Superior temporal gyrus (tissue), 1 donor: ENCODE measurements at regions not wholly inside any gene's neighbourhood (a gene's known extent, or its start where the extent isn't known, plus 50 kb on each side); places are given as distances from the start of the nearest gene placed in this dataset.

Experiments
- DNase-seq: peaks from one replicate; pipeline ENCODE4 v3.0.0-alpha.2; 2016; ENCODE audit errors: extremely low spot score

DNA sequence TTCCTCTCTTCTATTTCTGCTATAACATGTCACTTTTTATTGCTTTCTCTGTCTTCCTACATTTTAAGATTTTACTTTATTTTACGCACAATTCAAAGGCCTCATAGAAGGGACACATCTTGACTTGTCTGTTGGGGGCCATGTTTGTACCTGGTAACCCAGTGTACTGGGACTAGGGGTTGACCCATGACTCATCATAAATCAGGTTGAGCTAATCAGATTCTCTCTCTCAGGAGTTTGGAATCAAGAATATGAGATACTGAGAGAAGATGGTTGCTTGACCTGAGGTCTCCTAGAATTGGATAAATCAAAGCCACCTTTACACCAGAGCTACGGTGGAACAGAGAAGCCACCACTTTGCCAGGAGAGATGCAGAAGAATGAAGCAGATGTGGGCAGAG is 153.0 kb downstream of the UXS1 start:
- DNase-seq = no peak

DNA sequence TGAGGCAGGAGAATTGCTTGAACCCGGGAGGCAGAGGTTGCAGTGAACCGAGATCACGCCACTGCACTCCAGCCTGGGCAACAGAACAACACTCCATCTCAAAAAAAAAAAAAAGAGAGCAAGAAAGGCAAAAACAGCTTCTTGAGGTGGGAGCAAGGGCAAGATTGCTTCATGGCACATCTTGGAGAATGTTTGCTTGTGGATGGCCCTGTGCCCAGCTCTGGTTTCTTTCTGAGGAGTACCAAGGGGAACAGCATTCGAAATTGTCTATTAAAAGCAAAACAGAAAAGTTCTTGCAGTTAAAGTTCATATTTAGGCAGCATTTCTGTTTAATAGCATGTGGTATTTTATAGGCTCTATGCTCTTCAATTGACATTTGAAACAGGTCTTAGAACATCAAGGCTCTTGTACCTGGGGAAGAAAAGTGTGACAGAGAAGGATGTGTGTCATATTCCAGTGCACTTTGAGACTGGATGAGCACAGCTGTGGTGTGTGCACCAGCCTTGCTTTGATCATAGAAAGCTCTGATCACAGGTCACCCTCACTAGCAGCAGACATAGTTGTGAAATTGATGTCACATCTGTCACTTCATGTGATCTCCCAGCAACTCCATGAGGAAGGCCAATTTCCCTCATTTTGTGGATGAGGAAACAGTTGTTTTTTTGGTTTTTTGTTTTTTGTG is 154.3 kb downstream of the UXS1 start:
- peak; percentile 20 for DNase-seq

DNA sequence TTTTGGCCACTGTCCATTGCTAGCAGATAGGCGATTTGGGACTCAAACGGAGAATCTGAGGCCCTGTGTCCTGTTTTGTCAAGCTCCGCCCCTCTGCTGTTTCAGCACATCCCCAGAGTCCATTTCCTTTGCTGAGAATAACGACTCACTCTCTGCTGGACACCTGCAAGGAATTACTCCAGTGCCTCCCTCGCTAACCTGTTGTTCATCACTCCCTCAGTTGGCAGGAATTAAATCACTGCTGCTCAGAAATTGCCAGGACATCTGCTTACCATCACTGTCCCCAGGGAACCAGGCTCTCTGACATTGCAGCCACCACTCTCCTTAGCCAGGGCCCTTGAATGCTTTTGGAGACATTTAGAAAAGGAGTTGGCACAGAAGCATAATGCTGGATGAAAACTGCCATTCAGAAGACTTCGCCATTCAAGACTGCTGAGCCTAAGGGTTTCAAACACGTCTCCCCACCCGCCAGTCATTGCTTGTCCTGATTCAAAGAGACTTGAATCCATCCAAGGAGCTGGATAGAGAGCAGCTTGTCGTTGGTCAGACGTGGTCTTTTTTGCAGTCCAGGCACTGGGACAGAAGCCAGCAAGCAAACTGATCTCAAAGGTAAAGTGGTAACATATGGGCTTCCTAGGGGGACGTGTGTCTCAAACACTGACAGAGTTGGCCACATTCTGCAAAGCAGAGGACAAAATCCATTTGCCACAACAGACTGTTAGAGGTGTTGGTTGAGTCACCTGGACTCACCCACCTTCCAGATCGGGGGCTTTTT is 155.3 kb downstream of the UXS1 start:
- no peak for DNase-seq

DNA sequence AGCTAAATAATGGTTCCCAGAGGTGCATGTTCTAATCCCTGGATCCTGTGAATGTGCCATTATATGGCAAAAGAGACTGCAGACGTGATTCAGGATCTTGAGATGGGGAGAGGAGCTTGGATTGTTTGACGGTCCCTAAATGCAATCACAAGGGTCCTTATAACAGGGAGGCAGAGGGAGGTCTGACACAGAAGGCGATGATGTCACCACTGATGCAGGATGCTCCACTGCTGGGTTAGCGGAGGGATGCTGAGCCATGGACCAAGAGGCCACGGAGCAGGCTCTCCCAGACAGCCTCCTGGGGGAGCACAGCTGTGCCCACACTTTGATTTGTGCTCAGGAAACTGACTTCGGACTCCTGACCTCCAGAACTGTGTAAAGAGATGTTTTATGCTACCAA is 156.2 kb downstream of the UXS1 start:
- no peak for DNase-seq

DNA sequence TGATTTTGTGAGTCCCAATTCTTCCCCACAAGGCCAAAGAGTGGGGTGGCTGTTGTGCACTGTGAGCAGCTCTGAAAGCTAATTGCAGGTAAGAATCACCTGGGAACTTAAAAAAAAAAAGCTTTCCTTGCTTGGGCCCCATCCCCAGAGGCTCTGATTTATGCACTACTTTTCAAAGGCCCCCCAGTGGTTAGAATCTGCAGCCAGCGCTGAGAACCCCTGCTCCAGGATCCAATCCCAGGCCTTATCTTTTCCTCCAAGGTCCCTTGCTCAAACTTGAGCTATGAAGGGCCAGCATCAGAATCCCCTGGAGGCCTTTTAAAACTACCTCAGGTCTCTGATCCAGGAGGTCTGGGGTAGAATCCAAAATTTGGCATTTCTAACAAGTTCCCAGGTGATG is 156.8 kb downstream of the UXS1 start:
- DNase-seq = no peak

DNA sequence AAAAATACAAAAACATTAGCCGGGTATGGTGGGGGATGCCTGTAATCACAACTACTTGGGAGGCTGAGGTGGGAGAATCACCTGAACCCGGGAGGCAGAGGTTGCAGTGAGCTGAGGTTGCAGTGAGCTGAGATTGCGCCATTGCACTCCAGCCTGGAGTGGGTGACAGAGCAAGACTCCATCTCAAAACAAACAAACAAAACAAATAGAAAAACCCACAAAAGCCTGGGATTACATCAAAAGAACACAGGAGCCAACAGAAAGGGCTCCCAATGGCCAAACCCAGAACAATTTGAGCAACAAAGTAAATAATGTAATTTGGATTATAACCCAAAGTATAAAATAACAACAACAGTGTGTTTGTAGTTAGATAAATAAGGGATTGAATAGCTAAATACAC is 159.8 kb downstream of the UXS1 start:
- DNase-seq = no peak

DNA sequence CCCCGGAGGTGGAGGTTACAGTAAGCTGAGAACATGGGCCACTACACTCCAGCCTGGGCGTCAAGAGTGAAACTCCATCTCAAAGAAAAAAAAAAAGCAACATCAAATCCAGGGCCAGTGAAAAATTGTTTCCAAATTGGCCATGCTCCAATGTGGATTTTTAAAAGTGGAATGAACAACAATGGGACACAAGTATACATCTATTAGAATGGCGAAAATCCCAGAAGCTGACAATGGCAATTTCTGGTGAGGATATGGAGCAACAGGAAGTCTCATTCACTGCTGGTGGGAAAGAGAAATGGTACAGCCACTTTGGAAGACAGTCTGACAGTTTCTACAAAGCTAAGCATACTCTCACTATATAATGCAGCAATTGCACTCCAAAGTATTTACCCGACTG is 161.4 kb downstream of the UXS1 start:
- no peak for DNase-seq

DNA sequence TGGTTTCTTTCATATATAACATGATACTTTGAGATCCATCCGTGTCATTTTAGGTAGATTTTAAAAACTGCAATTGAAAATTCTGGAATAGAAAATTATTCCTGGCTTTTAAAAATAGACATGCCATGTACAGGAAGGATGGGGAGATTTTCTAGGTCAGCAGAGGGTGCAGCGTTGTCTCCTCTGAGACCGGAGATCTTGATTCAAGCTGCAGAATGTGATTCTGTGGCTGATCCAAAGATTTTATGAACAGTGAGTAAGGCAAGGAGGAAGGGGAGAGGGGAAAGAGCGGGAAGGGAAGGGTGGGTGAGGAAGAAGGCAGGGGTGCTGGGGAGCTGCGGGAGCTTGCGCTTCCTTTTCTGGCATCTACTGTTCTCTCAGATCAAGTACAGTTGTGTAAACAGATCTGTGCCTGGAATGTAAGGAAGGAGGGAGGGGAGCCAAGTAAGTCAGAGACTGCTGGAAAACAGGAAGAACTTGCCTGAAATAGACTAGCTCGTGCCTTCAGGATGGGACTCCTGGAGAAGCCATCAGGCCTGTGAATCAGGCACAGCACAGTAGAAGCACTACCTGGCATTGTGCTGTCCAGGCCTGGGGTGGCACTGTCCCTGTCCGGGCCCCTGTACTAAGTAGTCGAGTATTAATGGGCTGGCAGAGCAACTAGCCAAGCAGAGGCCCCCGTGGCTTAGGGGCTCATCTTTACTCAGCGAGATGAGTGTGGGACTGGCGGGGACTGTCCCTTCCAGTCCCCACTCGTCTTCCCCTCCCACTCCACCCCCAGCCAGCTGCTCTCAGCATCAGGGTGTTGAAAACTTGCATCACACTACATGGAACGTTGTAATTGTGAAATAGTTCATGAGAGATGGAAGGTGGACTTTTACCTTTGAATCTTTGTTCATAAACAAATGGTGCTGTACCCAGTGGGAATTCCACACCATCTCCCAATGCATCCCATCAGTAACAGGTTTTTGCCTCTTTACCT is 163.5 kb downstream of the UXS1 start:
- DNase-seq = peak; percentile 63

DNA sequence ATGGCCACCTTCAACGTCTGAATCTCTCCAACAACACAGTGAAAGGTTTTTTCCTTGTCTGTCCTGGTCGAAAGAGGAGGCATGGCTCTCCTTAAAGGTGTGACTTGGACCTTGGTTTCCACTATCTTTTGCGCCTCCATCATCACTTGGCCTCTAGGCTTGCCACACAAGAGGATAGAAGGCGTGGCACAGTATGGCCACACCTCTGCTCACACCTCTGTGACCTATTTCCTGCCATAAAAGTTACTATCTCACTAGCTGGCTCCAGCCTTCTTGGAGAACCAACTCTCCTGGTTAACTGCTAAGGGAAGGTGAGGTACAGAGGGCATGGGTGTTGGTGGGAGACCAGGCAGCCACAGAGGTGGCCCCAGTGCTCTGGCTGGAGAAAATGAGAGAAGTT is 165.9 kb downstream of the UXS1 start:
- DNase-seq = no peak

DNA sequence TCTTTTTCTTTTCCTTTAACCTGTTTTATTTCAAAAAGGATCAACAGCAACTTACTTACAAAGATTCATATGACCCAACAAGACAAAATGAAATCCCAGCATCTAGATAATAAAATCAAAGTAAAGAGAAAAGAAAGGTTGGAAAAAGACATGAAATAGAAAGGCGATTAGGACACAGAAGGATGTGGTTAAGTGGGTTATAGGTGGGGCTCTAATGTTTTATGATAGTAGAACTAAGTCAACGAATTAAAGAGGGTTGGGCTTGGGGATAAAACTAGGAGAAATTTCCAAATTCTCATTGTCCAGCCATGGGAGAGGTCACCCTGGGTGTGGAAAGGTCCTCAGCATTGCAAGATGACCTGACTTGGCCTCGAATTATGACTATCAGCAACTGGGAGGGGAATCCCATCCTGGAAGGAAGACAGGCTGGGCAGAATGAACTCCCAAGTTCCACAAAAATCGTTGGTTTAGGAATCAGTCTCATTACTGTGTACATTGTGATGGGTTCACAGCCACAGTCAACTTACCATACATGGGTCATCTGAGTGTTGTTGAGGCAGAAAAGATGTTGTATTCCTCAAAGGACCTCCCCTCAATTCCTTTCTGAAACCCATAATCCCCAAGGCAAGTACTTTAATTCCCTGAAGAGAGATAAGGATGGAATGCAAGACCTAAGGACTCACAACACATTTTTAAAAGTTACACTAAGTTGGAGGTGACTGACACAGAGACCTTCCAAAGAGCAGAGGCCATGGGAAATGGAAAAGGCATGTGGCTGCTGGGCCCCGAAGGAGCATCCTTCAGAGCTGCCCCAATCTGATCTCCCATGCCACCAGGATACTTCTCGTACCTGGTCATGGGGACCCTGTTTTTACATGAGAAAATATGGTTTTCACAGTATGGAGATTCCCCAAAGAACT is 167.6 kb downstream of the UXS1 start:
- DNase-seq = no peak

DNA sequence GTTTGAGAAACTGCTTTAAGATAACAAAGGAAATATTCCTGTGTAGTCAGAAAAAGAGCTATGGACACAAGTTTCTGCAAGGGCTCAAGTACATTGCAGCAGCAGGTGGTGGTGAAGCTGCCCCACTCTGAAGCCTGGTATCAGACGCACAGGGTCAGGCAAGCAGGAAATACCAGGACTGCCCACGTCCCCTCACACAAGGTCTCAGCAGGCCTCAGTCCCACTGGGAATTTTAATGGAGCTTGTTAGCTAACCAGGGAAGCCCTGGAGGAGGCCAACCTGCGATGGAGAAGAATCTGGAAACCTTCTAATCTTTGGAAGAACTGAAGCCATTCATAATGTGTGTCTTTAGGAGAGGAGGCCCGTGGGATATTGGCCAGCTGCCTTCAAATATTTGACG is 168.3 kb downstream of the UXS1 start:
- DNase-seq = no peak

DNA sequence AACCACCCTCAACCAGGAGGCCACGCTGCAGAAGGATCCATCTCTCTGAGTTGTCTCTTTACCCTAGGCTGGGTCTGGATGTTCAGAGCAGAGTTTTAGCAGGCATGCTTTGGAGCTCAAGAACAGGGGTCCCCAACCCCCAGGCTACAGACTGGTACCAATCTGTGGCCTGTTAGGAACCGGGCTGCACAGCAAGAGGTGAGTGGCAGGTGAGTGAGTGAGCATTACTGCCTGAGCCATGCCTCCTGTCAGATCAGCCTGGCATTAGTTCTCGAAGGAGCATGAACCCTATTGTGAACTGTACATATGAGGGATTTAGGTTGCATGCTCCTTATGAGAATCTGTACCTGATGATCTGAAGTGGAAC is 172.5 kb downstream of the UXS1 start:
- DNase-seq = no peak

DNA sequence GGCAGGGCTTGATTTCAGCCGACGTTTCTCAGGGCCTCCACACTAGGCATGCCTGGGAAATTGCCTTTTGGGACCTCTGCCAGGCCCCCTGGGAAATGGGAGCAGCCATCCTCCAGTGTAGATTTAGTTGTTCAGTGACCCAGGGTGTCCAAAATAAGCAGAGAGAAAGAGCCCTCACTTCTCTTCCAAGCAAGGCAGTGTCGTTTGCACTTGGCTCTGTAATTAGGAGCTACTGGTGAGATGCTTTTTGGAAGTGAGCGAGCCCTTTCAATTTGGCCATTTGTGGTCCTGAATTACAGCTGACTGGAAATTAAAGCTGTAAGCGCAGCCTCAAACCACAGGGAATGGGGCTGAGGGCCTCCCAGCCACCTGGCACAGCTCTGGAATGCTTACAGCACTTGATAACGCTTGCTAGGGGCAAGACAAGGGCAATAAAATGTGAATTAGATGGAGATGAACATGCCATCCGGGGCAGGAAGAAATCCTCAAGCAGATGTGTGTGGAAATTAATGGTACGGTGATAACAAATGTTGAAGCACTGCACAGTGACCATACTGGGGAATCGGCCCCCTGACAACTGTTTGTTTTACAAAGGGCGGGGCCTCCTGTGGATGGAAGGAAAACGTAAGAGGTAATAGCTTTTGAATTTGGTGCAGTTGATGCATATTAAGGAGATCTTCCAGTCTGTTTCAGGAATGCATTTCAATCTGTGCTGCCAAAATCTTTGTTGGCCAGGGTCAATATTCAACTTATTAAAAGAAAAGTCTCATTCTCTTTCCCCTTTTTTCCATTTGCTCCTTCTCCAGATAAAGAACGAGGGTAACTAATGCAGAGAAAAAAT is 173.1 kb downstream of the UXS1 start:
- DNase-seq = no peak

DNA sequence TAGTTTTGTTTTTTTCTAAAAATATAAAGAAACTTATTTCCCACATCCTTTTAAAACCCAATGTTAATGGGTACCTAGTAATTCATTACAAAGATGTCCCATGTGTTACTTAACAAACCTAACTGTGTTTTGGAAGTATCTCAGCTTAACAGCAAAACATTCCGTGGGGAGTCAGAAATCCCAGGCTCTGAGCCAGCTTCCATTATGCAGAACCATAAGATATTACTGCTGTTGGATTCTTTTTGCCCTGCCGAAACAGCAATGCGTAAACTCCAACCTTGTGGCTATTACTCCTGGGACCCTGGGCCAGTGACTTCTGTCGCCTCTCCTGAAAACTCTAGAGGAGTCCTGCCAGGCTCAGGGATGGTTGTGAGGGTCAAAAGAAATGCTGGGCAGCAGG is 174.1 kb downstream of the UXS1 start:
- peak; percentile 26 for DNase-seq

DNA sequence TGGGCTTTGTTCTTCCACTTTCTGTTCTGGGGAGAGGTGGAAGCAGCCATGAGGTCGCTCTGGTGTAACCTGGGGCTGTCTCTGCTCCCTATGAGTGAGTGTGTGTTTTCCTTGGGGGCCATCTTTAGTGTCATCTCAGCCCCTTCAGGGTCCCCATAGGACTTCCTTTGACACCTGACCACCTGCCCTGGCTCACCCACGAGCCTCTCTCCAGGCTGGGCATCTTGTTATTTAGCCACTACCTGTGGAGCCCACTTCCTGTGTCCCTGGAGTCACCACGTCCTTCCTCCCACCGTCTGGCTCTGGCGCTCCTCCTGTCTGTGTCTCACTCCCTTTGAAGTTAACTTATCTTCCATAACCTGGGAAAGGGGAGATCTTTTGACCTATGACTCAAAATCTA is 176.0 kb downstream of the UXS1 start:
- DNase-seq = no peak

DNA sequence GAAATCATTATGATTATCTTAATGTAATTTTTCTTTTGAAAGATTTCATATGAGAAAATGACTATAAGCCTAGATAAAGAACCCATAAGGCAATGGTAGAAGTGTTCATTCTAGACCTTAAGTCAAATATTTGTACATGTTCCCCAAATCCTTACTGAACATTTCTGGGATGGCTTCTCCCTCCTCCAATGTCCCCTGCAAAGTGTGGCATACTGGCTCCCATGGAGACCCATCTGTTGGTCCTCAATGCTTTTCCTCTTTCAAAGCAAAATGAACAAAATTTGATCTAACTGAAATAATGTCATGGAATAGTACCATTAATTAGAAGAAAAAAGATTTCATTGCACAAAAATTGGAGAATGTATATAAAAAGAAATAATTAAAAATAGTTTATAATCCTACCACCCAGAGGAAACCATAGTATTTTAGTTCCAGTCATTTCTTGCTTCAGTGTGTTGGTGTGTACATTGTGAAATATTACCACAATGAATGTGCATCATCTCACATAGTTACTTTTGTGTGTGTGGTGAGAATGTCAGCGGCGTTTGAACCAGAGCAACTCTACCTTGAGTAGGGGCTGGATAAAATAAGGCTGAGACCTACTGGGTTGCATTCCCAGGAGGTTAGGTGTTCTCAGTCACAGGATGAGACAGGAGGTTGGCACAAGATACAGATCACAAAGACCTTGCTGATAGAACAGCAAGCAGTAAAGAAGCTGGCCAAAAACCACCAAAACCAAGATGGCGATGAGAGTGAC is 181.3 kb downstream of the UXS1 start:
- DNase-seq = no peak

DNA sequence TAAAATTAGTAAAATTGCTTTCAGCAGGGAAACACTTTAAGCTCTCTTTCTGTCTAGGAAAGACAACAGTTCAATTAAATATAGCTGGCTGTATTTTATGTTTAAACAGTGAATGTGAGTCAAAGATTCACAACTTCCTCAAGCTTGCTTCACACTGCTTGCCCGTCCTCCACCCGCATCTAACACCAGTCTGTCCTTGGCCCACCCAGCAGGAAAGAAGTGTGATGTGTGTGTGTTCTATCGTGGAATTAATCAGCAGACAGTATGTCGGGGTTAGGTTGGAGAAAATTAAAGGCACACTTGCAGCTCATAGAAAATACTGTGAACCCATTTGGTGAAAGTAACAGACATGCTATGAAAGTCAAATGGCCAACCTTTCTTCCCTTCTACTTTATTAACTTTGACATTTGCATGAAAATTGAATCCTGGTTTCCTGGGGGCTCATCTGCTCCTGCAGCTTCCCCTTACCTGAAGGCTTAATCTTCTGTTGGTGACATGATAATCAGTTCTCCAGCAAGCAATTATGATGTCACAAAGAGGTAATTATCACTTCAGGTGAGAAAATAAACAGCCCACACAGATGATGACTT is 182.0 kb downstream of the UXS1 start:
- DNase-seq = no peak

DNA sequence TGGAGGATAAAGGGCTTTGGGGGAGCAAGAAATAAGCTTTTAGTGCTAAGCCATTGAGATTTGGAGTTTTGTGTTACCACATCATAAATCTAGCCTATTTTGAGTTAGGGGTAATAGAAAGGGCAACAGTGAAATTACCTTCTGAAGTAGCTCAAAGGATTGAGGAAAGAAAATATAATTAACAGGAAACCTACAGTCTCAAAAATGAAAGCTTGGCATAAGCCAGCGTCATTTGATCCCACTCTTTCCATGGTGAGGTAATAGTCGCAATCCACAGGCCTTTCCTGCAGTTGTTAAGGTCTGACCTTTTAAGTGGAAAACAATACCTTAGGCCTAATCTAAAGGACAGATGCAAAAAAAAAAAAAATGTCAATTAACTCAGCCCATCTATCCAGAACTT is 182.7 kb downstream of the UXS1 start:
- DNase-seq = no peak

DNA sequence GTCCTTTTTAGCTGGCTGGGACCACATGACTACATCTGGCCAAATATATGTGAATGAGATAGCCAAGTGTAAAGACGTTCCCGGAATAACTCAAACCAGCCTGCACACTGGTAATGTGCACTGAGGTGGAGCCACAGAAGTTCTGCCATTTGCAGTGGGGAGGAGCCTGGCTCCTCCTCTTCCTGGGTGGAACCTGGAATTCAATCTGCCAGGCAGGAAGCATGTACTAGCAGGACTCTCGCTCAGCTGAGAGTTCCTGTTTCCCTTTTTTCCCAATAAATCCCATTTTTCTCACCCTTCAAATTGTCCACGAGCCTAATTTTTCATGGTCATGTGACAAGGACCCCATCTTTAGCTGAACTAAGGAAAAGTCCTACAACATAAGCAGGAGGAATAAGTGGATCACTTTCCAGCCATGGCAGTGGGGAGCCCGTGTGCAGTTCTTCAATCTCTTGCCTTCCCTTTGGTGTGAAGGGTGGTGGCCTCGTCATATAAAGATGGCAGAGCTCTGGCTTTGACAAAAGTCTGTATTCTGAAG is 183.2 kb downstream of the UXS1 start:
- no peak for DNase-seq
